ENCODE measurements at regions not wholly inside any gene's neighbourhood (a gene's known extent, or its start where the extent isn't known, plus 50 kb on each side); places are given as distances from the start of the nearest gene placed in this dataset.

GRCh38 chr5:158265931-158266700, 407.2 kb upstream of the CLINT1 start:
- TF ChIP-seq ZNF512 (CRISPR knock-in tag; IDR thresholded peaks at IDR 0.05) (no peak), POLR2AphosphoS5 (IDR thresholded peaks at IDR 0.05; ENCODE audit: low read depth, low read length) (no peak), EZH2 (conservative IDR thresholded peaks at IDR 0.05; ENCODE audit: low read depth, low read length) (no peak)
